ENCODE measurements at regions not wholly inside any gene's neighbourhood (a gene's known extent, or its start where the extent isn't known, plus 50 kb on each side); places are given as distances from the start of the nearest gene placed in this dataset.
"Not testable (repeated sequence)": the region's sequence is repeated elsewhere in the genome, so short reads cannot be mapped to it uniquely, and the experiment has no call there.

DNA sequence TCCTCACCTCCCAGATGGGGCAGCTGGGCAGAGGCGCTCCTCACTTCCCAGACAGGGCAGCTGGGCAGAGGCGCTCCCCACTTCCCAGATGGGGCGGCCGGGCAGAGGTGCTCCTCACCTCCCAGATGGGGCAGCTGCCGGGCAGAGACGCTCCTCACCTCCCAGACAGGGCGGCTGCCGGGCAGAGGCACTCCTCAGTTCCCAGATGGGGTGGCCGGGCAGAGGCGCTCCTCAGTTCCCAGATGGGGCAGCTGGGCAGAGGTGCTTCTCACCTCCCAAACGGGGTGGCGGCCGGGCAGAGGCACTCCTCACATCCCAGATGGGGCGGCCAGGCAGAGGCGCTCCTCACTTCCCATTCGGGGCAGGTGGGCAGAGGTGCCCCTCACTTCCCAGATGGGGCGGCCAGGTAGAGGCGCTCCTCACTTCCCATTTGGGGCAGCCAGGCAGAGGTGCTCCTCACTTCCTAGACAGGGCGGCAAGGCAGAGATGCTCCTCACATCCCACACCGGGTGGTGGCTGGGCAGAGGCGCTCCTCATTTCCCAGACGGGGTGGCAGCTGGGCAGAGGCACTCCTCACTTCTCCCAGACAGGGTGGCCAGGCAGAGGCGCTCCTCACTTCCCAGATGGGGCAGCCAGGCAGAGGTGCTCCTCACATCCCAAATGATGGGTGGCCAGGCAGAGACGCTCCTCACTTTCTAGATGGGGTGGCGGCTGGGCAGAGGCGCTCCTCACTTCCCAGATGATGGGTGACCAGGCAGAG, 668.1 kb downstream of the NUP35 start:
- DNase-seq (ENCODE audit: low read depth in 2 of 2): not testable (repeated sequence)

DNA sequence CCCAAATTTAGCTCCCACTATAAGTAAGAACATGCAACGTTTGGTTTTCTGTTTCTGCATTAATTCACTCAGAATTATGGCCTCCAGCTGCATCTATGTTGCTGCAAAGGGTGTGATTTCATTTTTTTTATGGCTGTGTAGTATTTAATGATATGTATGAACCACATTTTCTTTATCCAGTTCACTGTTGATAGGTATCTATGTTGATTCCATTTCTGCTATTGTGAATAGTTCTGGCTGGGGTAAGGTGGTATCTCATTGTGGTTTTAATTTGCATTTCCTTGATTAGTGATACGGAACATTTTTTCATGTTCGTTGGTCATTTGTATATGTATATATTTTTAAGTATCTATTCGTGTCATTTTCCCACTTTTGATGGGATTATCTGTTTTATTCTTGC, 674.3 kb downstream of the NUP35 start:
- DNase-seq (ENCODE audit: low read depth in 2 of 2): no peak

DNA sequence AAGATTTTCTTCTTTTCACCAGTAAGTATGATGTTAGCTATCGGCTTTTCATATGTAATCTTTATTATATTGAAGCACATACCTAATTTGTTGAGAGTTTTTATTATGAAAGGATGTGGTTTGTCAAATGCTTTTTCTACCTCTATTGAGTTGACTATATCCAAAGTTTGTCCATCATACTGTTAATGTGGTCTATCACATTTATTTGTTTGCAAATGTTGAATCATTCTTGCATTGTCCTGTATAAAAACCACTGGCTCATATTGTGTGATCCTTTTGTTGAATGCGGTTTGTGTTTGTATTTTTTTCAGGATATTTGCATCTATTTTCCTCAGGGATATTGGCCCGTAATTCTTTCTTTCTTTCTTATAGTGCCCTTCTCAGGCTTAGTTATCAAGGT, 675.5 kb downstream of the NUP35 start:
- DNase-seq (ENCODE audit: low read depth in 2 of 2): no peak

DNA sequence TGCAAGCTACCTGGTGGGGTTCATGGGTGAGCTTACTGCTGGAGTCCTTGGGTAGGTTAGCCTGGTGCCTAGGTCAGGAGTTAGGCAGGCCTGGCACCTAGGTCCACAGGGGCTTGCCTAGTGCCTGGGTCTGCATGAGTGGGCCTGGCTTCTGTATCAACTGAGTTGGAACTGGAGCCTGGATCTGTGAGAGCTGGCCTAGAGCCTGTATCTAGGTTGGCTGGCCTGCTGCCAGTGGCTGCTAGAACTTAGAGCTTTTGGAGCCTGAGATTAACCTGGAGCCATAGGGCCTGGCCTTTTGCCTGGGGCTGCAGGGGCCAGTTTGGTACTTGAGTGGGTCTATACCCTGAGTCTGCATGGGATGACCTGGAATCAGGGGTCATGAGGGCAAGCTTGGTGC, 679.4 kb downstream of the NUP35 start:
- no peak for DNase-seq (ENCODE audit: low read depth in 2 of 2)

DNA sequence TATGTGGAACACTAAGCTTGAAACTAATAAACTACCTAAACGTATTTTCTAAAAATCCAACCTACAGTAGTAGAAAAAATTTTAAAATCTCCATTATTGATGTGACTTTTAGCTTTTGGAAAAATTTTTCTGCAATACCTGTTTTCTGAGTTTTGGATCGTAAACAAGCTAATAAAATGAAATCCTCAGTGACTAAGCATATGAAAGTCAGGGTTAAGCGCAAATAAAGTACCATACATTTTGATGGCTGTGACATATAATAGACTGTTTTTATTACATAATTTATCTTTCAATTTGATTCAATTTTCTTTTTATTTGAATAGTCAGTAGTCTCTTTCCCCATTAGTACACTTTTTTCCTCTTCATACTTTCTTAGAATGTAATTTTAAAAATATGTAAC, 683.6 kb downstream of the NUP35 start:
- no peak for DNase-seq (ENCODE audit: low read depth in 2 of 2)

DNA sequence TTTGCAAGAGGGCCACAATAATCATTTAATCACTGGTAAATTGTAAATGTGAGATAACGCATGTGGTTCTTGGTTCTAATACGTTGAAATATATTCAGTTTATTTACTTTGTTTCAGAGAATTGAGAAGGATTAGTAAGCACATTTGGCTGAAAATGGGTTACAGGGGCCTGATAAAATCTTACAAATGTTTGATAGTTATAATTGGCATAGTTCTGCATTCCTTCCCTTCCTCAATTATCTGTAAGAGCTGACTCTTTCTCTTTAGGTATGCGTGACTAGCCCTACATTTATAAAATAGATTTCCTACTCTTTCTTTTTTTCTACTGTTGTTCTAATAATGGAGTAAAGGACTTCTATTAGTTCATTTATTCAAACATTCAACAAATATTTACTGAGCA, 685.2 kb downstream of the NUP35 start:
- DNase-seq (ENCODE audit: low read depth in 2 of 2): no peak

DNA sequence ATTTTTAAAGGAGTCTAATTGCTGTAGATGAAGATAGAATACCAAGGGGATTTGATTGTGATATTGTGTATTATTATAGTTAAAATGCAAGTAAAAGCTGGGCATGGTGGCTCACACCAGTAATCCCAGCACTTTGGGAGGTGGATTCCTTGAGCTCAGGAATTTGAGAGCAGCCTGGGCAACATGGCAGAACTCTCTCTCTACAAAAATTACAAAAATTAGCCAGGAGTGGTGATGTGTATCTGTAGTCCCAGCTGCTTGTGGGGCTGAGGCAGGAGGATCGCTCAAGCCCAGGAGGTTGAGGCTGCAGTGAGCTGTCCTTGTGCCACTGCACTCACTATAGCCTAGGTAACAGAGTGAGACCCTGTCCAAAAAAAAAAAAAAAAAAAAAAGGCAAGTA, 687.0 kb downstream of the NUP35 start:
- no peak for DNase-seq (ENCODE audit: low read depth in 2 of 2)

DNA sequence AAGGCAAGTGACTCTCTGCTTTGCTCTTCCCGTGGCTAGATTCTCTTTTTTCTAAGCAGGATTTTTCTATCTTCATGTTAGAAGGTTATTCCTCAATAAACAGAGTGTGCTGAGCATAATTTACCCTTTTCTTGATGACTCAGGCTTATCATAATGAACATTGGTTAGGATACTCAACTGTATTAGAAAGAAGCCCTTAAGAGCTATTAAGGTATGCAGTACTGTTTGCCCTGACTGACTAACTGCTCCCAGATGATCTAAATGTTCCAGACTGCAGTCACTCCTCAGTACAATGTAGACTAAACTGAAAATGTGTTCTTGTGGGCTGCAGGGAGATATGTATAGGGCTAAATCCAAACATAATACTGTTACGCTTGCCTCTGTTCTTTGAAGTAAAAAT, 687.8 kb downstream of the NUP35 start:
- no peak for DNase-seq (ENCODE audit: low read depth in 2 of 2)

DNA sequence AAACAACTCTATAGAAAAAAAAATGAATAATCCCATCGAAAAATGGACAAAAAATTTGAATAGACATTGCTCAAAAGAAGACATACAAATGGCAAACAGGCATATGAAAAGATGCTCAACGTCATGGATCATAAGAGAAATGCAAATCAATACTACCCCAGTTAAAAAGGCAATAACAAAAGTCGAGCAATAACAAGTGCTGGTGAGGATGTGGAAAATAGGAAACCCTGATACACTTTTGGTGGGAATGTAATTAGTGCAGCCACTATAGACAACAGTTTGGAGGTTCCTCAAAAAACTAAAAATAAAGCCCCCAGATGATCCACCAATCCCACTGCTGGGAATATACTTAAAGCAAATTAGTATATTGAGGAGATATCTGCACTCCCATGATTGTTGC, 701.5 kb downstream of the NUP35 start:
- DNase-seq (ENCODE audit: low read depth in 2 of 2): no peak

DNA sequence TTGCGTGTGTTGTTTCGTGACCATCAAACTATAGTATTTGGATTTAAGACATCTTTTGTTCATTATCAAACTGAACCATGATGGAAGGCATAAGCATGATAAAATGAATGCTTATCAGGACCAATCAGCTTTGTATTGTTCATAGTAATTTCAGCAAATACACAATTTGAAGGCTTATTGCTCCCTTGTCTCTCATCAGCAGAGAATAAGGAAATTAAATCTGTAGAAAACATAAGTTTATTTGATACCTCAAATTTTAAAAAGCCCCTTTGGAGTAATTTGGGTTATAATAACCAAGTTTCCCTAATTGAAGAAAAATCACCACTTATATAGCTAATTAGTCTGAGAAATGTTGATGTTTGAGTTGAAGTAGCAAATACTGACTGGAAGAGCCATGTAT, 705.7 kb downstream of the NUP35 start:
- DNase-seq (ENCODE audit: low read depth in 2 of 2): no peak

DNA sequence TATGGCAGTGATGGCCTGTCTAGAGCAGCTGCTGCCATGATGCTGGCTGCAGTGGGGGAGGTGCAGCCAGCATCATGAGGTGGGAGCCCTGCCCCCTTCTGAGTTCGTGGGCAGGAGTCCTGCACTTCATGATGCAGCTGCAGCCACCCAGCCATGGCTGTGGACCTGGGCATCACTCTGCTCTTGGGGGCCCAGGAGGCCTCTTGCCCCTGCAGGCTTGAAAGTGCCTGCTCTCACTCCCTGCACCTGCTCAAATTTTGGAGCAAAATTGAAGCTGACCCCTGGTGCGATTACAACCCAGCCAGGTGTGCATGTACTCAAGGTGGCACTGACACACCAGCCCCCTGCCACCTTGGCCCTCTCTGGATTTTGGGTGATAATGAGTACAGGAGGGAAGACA, 712.9 kb downstream of the NUP35 start:
- DNase-seq (ENCODE audit: low read depth in 2 of 2): no peak

DNA sequence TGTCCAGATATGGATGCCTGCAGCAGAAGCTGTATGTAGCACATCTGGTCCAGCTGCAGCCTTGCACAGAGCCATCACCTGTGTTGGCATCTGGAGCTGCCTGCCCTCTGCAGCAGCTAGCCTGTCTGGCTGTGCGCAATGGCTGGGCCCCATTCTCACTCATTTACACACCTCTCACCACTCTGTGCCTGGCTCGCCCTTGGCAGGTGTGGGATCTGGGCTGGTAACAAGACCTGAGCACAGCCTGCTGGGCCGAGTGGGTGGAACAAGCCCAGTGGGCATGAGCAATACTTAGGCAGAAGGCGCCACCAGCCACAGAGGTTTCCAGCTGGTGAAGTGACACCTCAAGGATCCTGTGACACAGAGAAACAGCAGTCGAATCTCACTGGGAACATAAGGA, 714.1 kb downstream of the NUP35 start:
- no peak for DNase-seq (ENCODE audit: low read depth in 2 of 2)

DNA sequence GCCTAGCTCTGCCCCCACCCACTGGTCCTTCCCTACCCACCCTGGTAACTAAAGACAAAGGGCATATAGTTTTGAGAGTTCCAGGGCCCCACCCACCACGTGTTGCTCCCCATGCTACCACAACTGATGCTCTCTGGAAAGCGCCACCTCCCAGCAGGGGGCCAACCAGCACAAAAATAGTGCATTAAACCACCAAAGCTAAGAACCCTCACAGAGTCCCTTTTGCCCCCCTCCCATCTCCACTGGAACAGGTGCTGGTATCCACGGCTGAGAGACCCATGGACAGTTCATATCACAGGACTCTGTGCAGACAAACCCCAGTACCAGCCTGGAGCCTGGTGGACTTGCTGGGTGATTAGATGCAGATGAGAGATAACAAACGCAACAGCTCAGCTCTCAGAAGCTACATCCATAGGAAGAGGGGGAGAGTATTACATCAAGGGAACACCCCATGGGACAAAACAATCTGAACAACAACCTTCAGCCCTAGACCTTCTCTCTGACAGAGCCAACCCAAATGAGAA, 715.9 kb downstream of the NUP35 start:
- no peak for DNase-seq (ENCODE audit: low read depth in 2 of 2)

DNA sequence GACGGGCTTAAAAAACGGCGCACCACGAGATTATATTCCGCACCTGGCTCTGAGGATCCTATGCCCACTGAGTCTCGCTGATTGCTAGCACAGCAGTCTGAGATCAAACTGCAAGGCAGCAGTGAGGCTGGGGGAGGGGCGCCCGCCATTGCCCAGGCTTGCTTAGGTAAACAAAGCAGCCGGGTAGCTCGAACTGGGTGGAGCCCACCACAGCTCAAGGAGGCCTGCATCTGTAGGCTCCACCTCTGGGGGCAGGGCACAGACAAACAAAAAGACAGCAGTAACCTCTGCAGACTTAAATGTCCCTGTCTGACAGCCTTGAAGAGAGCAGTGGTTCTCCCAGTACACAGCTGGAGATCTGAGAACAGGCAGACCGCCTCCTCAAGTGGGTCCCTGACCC, 725.6 kb downstream of the NUP35 start:
- not testable (repeated sequence) for DNase-seq (ENCODE audit: low read depth in 2 of 2)

DNA sequence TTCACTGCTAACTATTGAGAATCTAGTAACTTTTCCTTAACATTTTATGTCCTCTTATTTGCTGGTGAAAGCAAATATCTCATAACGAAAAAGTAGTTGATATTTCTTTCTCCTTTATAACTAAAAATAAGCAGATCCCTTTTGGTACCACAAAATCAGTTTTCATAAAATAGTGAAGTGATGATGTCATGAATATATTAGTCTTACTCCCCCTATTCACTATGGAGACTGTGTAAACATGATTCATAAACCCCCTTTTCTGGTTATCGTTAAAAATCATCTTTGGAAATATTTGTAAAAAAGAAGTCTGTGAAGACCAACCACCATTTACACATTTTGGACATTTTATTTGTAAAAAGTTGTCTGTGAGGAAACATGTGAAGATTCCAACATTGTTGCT, 734.9 kb downstream of the NUP35 start:
- no peak for DNase-seq (ENCODE audit: low read depth in 2 of 2)

DNA sequence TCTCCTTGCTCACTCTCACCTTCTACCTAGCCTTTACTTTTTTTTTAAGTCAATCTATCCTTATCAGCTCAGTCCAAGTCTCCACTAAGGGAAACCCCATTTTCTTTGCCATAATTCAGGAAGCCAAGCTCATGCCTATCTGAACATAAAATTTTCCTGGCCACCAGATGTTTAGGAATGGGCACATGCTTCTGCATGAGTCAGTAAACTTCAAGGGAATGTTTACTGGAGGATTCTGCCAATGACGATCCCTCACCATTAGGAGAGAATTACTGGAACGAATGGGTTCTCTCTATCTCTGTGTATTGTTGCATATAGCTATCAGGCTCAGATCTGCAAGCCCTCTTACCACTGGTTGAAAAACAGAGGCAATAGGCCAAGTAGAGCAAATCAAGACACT, 731.7 kb upstream of the ZNF804A start:
- no peak for DNase-seq (ENCODE audit: low read depth in 2 of 2)

DNA sequence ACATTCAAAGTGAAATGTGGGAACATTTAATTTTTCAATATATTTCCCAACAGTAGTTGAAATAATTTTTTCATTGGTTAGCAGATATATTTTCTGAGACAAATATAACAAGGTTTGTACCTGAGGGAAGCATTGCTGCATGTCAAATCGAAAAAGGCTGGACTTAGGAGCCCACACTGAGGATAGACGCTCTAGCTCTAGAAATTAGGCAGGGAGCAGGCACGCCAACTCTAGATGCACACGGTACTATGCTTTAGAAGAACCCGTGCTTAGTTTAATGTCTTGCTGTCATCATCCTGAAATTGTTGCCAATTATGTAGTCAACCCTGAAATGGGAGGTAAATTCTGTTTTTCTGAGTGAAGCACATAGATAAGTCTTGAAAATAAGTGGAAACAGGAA, 731.1 kb upstream of the ZNF804A start:
- DNase-seq (ENCODE audit: low read depth in 2 of 2): no peak

DNA sequence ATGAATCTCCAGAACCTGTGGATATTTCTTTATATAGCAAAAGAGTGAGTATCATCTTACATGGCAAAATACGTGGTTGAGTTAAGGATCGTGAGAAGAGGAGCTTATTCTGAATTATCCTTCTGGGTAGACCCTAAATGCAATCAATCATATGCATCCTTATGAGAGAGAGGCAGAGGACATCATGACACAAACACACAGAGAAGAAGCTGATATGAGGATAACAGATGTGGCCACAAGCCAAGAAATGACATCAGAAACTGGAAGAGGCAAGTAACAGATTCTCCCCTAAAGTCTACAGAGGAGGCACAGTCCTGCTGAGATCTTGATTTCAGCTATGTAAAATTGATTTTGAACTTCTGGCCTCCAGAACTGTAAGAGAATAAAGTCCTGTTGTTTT, 730.2 kb upstream of the ZNF804A start:
- no peak for DNase-seq (ENCODE audit: low read depth in 2 of 2)

DNA sequence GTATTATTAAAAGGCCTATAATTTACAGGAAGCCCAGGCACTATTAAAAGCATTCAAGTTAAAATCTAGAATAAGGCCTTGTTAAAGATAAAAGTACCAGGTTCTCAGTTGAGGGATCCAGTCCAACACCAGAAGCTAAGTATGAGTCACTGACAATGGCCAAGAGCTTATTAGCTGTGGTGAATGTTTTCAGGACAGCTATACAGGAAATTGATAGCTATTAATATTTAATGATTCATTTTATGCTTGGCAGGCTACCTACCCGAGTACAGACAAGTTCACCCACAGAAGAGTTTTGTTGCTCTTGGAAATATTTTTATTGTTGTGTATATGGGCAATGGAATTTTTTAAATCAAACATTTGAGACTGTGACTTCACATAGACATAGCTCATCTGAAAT, 729.6 kb upstream of the ZNF804A start:
- DNase-seq (ENCODE audit: low read depth in 2 of 2): peak in 1 of 2 donors; percentile 2

DNA sequence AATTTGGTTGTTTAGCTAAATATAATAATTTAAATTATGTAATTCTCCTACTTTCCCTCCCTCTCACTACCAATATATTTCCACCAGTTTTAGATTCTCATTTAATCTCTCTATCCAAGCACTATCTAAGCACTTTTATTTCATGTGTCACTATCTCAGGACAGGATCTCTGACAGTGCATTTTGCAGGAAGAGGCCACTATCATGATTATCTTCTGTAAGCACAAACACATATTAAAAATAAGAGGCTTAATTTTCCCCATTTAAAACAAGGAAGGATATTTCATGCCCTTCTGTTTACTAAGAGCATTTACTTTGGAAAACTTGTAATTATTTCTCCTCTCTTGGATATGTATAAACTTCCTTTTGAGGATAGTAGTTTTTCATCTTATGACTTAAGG, 726.2 kb upstream of the ZNF804A start:
- DNase-seq (ENCODE audit: low read depth in 2 of 2): no peak

DNA sequence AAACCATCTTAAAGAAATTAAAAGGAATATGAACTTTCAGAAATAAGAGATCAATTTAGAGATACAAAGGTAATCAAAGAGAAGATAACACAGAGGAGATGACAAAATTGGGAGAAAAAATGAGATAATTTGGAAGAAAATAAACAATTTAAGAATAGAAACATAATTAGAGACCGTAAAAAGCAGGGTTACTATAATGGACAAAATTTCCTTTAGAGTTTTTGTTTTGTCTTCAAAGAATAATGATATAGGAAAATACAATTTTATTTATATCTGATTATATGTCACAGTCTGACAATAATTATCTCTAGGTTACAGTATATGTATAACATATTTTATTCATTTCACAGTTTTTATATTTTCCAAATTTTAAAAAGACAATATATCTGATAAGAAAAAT, 716.4 kb upstream of the ZNF804A start:
- no peak for DNase-seq (ENCODE audit: low read depth in 2 of 2)

DNA sequence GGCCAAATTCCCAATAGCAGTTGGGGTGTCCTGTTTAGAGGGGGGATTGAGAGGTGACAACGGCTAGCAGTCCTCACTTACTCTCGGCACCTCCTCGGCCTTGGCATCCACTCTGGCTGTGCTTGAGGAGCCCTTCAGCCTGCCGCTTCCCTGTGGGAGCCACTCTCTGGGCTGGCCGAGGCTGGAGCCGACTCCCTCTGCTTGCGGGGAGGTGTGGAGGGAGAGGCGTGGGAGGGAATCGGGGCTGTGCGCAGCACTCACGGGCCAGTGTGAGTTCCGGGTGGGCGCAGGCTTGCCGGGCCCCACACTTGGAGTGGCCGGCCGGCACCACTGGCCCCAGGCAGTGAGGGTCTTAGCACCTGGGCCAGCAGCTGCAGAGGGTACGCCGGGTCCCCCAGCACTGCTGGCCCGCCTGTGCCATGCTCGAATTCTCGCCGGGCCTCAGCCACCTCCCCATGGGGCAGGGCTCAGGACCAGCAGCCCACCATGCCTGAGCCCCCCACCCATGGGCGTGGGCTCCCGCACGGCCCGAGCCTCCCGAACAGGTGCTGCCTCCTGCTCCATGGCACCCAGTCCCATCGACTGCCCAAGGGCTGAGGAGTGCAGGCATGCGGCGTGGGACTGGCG, 705.9 kb upstream of the ZNF804A start:
- DNase-seq (ENCODE audit: low read depth in 2 of 2): no peak

DNA sequence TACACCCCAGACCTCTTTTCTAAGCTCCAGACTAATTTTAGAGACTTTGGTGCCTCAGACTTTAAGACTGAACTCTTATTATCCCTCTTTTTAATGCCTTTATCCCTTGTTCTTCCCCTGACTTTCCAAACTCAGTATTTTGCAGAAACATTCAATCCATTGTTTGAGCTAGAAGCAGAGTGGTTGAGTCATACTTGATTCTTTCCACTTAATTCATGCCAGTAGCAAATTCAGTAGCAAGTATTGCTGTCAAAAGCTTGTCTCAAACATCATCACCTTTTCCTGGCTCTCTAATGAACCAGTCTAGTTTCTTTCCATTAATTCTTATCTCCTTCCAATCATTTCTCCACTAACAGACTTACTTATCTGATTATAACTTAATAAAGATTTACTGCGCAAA, 699.7 kb upstream of the ZNF804A start:
- DNase-seq (ENCODE audit: low read depth in 2 of 2): no peak
